H1 (cell line): ENCODE measurements at regions not wholly inside any gene's neighbourhood (a gene's known extent, or its start where the extent isn't known, plus 50 kb on each side); places are given as distances from the start of the nearest gene placed in this dataset.

Source experiments
- CTCF ChIA-PET: fragments of 300-600 bp; sonication (Branson Sonifier 250); formaldehyde crosslinking; loops from one replicate; lab custom pipeline; 2021; ENCODE audit not compliant: partially characterized antibody; lab: Charles Lee
- POLR2A ChIA-PET: fragments of 300-600 bp; sonication (Branson Sonifier 250); formaldehyde crosslinking; loops from one replicate; lab custom pipeline; 2021; ENCODE audit warnings: inconsistent platforms; ENCODE audit not compliant: partially characterized antibody; lab: Charles Lee
- DNase-seq, 2 experiments: peaks; one replicate each; pipeline versions ENCODE4 v3.0.0 to v3.0.0-alpha.2; 2010 to 2022; ENCODE audit warnings: low spot score in 2 of 2, low read depth in 1 of 2, mixed read lengths in 1 of 2
- FAIRE-seq: peaks from 2 replicates; lab custom pipeline; 2011; peaks lifted over from hg19 to GRCh38; lab: Jason Lieb, UNC
- H2AFZ ChIP-seq: 2 replicates; pipeline ENCODE4 v1.8.1; 2012; ENCODE audit warnings: low read length, inconsistent platforms
- H2AK5ac ChIP-seq: 2 replicates; pipeline ENCODE4 v1.6.1; 2013; ENCODE audit warnings: low read depth, low read length
- H2BK120ac ChIP-seq: replicated peaks from 2 replicates; pipeline ENCODE3; 2013; ENCODE audit warnings: low read depth, low read length, inconsistent platforms
- H2BK12ac ChIP-seq: 2 replicates; pipeline ENCODE4 v1.6.1; 2013; ENCODE audit warnings: low read depth, low read length
- H2BK15ac ChIP-seq: 2 replicates; pipeline ENCODE4 v1.6.1; 2013; ENCODE audit warnings: low read length
- H2BK20ac ChIP-seq: 2 replicates; pipeline ENCODE4 v1.6.1; 2013; ENCODE audit warnings: low read length
- H2BK5ac ChIP-seq: 2 replicates; pipeline ENCODE4 v1.6.1; 2013; ENCODE audit warnings: low read depth, low read length
- H3K14ac ChIP-seq: 2 replicates; pipeline ENCODE4 v1.6.1; 2013; ENCODE audit warnings: inconsistent platforms; ENCODE audit not compliant: insufficient read length
- H3K18ac ChIP-seq: 2 replicates; pipeline ENCODE4 v1.6.1; 2013; ENCODE audit warnings: low read length; ENCODE audit errors: extremely low read depth
- H3K23ac ChIP-seq: 2 replicates; pipeline ENCODE4 v1.6.1; 2013; ENCODE audit warnings: inconsistent platforms; ENCODE audit not compliant: insufficient read length
- H3K23me2 ChIP-seq: 2 replicates; pipeline ENCODE4 v1.6.1; 2013; ENCODE audit warnings: low read depth, low read length
- H3K27ac ChIP-seq: 2 replicates; pipeline ENCODE4 v1.6.1; 2011; ENCODE audit warnings: low read depth, low read length, inconsistent platforms
- H3K27me3 ChIP-seq, 4 experiments: replicated peaks in 1 of 4; 1 replicate in 1 of 4; 2 replicates in 3 of 4; pipeline versions ENCODE4 v1.6.1 to v1.8.1; 2011 to 2013; ENCODE audit warnings: low read length in 3 of 4, mild to moderate bottlenecking in 3 of 4, inconsistent platforms in 2 of 4, mixed read lengths in 2 of 4, moderate library complexity in 1 of 4; ENCODE audit not compliant: control insufficient read depth in 3 of 4, insufficient read depth in 3 of 4; ENCODE audit errors: extremely low read depth in 1 of 4
- H3K36me3 ChIP-seq, 4 experiments: 2 replicates each; pipeline versions ENCODE4 v1.6.1 to v1.8.1; 2011 to 2013; ENCODE audit warnings: mild to moderate bottlenecking in 4 of 4, low read length in 3 of 4, moderate library complexity in 2 of 4, control low read depth in 1 of 4, inconsistent platforms in 1 of 4; ENCODE audit not compliant: insufficient read depth in 4 of 4, control insufficient read depth in 2 of 4
- H3K4ac ChIP-seq: replicated peaks from 2 replicates; pipeline ENCODE3; 2013; ENCODE audit warnings: low read length, low read depth, mixed read lengths, inconsistent platforms; ENCODE audit not compliant: insufficient read length
- H3K4me1 ChIP-seq, 4 experiments: replicated peaks in 1 of 4; 1 replicate in 1 of 4; 2 replicates in 3 of 4; pipeline versions ENCODE4 v1.6.1 to v1.8.1; 2011 to 2013; ENCODE audit warnings: low read length in 3 of 4, inconsistent platforms in 2 of 4, mixed read lengths in 1 of 4; ENCODE audit not compliant: insufficient read depth in 4 of 4, control insufficient read depth in 3 of 4
- H3K4me2 ChIP-seq, 2 experiments: 2 replicates each; pipeline versions ENCODE4 v1.6.1 to v1.8.1; 2011 to 2013; ENCODE audit warnings: low read depth in 2 of 2, low read length in 2 of 2, control low read depth in 1 of 2, inconsistent platforms in 1 of 2, mild to moderate bottlenecking in 1 of 2; ENCODE audit not compliant: insufficient read depth in 1 of 2
- H3K4me3 ChIP-seq, 4 experiments: fragments of 200-600, 300-600 bp in 1 of 4; sonication (generic), shearing (Covaris generic), sonication (Bioruptor Twin) in 1 of 4; 2 replicates each; pipeline versions ENCODE4 v1.5.1 to v1.8.1; 2011 to 2016; ENCODE audit warnings: low read length in 4 of 4, low read depth in 3 of 4, control low read depth in 2 of 4, inconsistent platforms in 2 of 4, mild to moderate bottlenecking in 2 of 4, mixed read lengths in 1 of 4, moderate library complexity in 1 of 4; ENCODE audit not compliant: insufficient read depth in 2 of 4; ENCODE audit errors: extremely low read depth in 1 of 4
- H3K56ac ChIP-seq: replicated peaks from 2 replicates; pipeline ENCODE3; 2013; ENCODE audit warnings: low read depth, mild to moderate bottlenecking, mixed read lengths, low read length, inconsistent platforms; ENCODE audit not compliant: insufficient read length
- H3K79me1 ChIP-seq: 2 replicates; pipeline ENCODE4 v1.6.1; 2013; ENCODE audit warnings: low read depth, low read length, control low read depth
- H3K79me2 ChIP-seq, 2 experiments: 2 replicates each; pipeline versions ENCODE4 v1.6.1 to v1.8.1; 2012 to 2013; ENCODE audit warnings: low read length in 2 of 2, mild to moderate bottlenecking in 2 of 2, inconsistent platforms in 1 of 2; ENCODE audit not compliant: insufficient read depth in 2 of 2, control insufficient read depth in 1 of 2
- H3K9ac ChIP-seq, 4 experiments: replicated peaks in 1 of 4; 1 replicate in 1 of 4; 2 replicates in 3 of 4; pipeline versions ENCODE4 v1.6.1 to v1.8.1; 2011 to 2013; ENCODE audit warnings: low read depth in 3 of 4, low read length in 3 of 4, control low read depth in 2 of 4, mild to moderate bottlenecking in 2 of 4, moderate library complexity in 2 of 4, inconsistent platforms in 1 of 4; ENCODE audit errors: extremely low read depth in 1 of 4
- H3K9me3 ChIP-seq, 2 experiments: 2 replicates each; pipeline versions ENCODE4 v1.6.1 to v1.8.1; 2012 to 2013; ENCODE audit warnings: mild to moderate bottlenecking in 2 of 2, moderate library complexity in 2 of 2, control low read depth in 1 of 2, inconsistent platforms in 1 of 2, low read depth in 1 of 2, low read length in 1 of 2, mixed read lengths in 1 of 2; ENCODE audit not compliant: insufficient read depth in 2 of 2
- H4K20me1 ChIP-seq, 2 experiments: replicated peaks in 1 of 2; 2 replicates each; pipeline versions ENCODE3 to v1.8.1; 2011 to 2013; ENCODE audit warnings: inconsistent platforms in 2 of 2, low read length in 2 of 2, mild to moderate bottlenecking in 1 of 2; ENCODE audit not compliant: insufficient read depth in 2 of 2, control insufficient read depth in 1 of 2
- H4K5ac ChIP-seq: 2 replicates; pipeline ENCODE4 v1.6.1; 2013; ENCODE audit warnings: low read length, low read depth, mixed read lengths, inconsistent platforms; ENCODE audit not compliant: insufficient read length
- H4K8ac ChIP-seq: 2 replicates; pipeline ENCODE4 v1.8.0; 2013; ENCODE audit warnings: mild to moderate bottlenecking, moderate library complexity, low read length, inconsistent platforms; ENCODE audit not compliant: insufficient read depth; ENCODE audit errors: extremely low read depth
- H4K91ac ChIP-seq: replicated peaks from 2 replicates; pipeline ENCODE3; 2013; ENCODE audit warnings: low read length, mixed read lengths, inconsistent platforms; ENCODE audit not compliant: insufficient read length
- SIRT6 ChIP-seq: IDR thresholded peaks from one replicate; pipeline ENCODE4 v1.7.1; 2012; ENCODE audit warnings: low read length, inconsistent platforms
- TBP ChIP-seq: IDR thresholded peaks from 2 replicates; pipeline ENCODE4 v1.6.1; 2011; ENCODE audit warnings: low read depth, low read length, improper control_type of control experiment
- WGBS, 2 experiments: shearing (Covaris generic) in 1 of 2; methylation state at CpG; one replicate each; pipeline versions ENCODE4 v1.1.6 to v1.1.7; 2013 to 2015; ENCODE audit warnings: low lambda C conversion rate in 2 of 2, mixed read lengths in 2 of 2, inconsistent platforms in 1 of 2, low coverage in 1 of 2, missing lambda C conversion rate in 1 of 2; ENCODE audit not compliant: insufficient replicate concordance in 2 of 2, insufficient coverage in 1 of 2, insufficient read length in 1 of 2; ENCODE audit errors: extremely low coverage in 1 of 2, missing lambda C conversion rate in 1 of 2; 5-methylcytosine and 5-hydroxymethylcytosine counted together

DNA sequence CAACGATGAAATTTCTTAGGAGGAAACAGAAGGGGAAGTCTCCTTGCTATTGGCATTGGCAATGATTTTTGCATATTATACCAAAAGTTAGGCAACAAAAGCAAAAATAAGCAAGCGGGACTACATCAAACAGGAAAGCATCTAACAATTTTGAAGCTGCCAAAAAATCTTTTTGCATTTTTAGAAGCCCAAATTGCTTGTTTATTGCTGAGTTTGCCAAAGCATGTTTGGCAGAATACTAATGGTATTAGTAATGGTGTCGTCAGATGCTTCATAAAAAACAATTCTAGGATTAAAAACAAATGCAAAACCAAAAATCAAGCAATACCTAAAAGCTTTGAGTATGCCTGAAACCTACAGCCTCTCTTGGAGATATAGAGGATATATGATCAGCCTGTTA is 80.0 kb downstream of the GALR1 start:
- Histone ChIP-seq H4K91ac (no peak overlapping the region), H3K9ac (no peak overlapping the region), H2AK5ac (no peak overlapping the region), H2AFZ (no peak overlapping the region), H3K27ac (no peak overlapping the region), H4K20me1 (no peaks in the 10 kb centered on the region), H3K4me3 (no peak overlapping the region), H3K9me3 (no peaks in the 10 kb centered on the region), H3K4ac (no peak overlapping the region), H3K4me2 (no peak overlapping the region), H3K18ac (no peak overlapping the region), H3K14ac (no peak overlapping the region), H3K79me2 (no peaks in the 10 kb centered on the region), H2BK12ac (no peak overlapping the region), H3K36me3 (no peaks in the 10 kb centered on the region), H2BK15ac (no peak overlapping the region), H2BK5ac (no peak overlapping the region), H4K8ac (no peak overlapping the region), H3K79me1 (no peaks in the 10 kb centered on the region), H2BK20ac (no peak overlapping the region), H3K56ac (no peak overlapping the region), H4K5ac (no peak overlapping the region), H3K4me1 (no peaks in the 10 kb centered on the region), H3K23ac (no peak overlapping the region), H2BK120ac (no peak overlapping the region), H3K27me3 (no peaks in the 10 kb centered on the region), H3K23me2 (no peaks in the 10 kb centered on the region)
- no peak for DNase-seq
- 83% methylated on average over 3 of the region's 3 CpGs; no CpG with 5 or more reads in 1 of the 2 experiments for WGBS, 2 experiments
- CTCF ChIA-PET: interaction anchor here (1.0 to 1.5 kb wide), 2 partner anchors 10 to 29 kb away, joined by 3 to 4 read pairs; no protein-coding TSS in a partner anchor
- TF ChIP-seq SIRT6 (no peak), TBP (no peak)
- POLR2A ChIA-PET: no interaction called here
- FAIRE-seq: no peak
